T-cell (primary cell): ENCODE measurements at regions not wholly inside any gene's neighbourhood (a gene's known extent, or its start where the extent isn't known, plus 50 kb on each side); places are given as distances from the start of the nearest gene placed in this dataset.

ENCODE experiments used
- ATAC-seq, 4 experiments: fragments of 200-7000 bp in 3 of 4; fragments of 150-1000 bp in 1 of 4; cut with Tn5 transposase; replicated peaks in 1 of 4; 1 replicate in 3 of 4; 2 replicates in 1 of 4; pipeline ENCODE4 v1.10.0; 2021; ENCODE audit warnings: moderate library complexity in 3 of 4, mild to moderate bottlenecking in 2 of 4, moderate number of reproducible peaks in 1 of 4
- CTCF ChIA-PET, 2 donors: fragments of 300-600 bp; sonication (Branson Sonifier 250); formaldehyde crosslinking; loops; one replicate each; lab custom pipeline; 2022; ENCODE audit warnings: antibody characterized with exemption in 2 of 2; lab: Charles Lee
- POLR2A ChIA-PET, 2 donors: fragments of 300-600 bp; sonication (Branson Sonifier 250); formaldehyde crosslinking; loops; one replicate each; lab custom pipeline; 2022; ENCODE audit warnings: antibody characterized with exemption in 2 of 2; lab: Charles Lee
- DNase-seq, 35 experiments: peaks; one replicate each; pipeline versions ENCODE4 v3.0.0 to v3.0.0-alpha.2; 2013 to 2023
- H3K27ac ChIP-seq: one replicate; pipeline ENCODE4 v1.5.1; 2013; ENCODE audit warnings: low read length
- H3K27me3 ChIP-seq, 2 experiments: replicated peaks in 1 of 2; 1 replicate in 1 of 2; 2 replicates in 1 of 2; pipeline versions ENCODE4 v1.6.1 to v1.7.0; 2013; ENCODE audit warnings: low read length in 1 of 2, mixed read lengths in 1 of 2; ENCODE audit not compliant: control insufficient read depth in 2 of 2, insufficient read depth in 2 of 2; ENCODE audit errors: extremely low read depth in 1 of 2
- H3K36me3 ChIP-seq, 2 donors: 1 replicate in 1 of 2; 2 replicates in 1 of 2; pipeline versions ENCODE4 v1.6.1 to v1.7.0; 2013; ENCODE audit warnings: low read length in 1 of 2; ENCODE audit not compliant: control insufficient read depth in 2 of 2, insufficient read depth in 1 of 2; ENCODE audit errors: extremely low read depth in 1 of 2
- H3K4me1 ChIP-seq, 2 experiments: 1 replicate in 1 of 2; 2 replicates in 1 of 2; pipeline versions ENCODE4 v1.6.1 to v1.7.0; 2013; ENCODE audit warnings: low read length in 2 of 2, mixed read lengths in 1 of 2; ENCODE audit not compliant: insufficient read depth in 2 of 2, control insufficient read depth in 1 of 2; ENCODE audit errors: extremely low read depth in 1 of 2
- H3K4me3 ChIP-seq, 2 donors: 1 replicate in 1 of 2; 2 replicates in 1 of 2; pipeline versions ENCODE4 v1.5.1 to v1.7.0; 2013; ENCODE audit warnings: mild to moderate bottlenecking in 2 of 2, low read length in 1 of 2, moderate library complexity in 1 of 2; ENCODE audit not compliant: control insufficient read depth in 1 of 2; ENCODE audit errors: extremely low read depth in 1 of 2
- H3K9me3 ChIP-seq: 2 replicates; pipeline ENCODE4 v1.7.0; 2013
- H3K27ac Mint-ChIP-seq, 2 donors: one replicate each; pipeline ENCODE4 v1.8.0; 2020 to 2021; ENCODE audit warnings: mild to moderate bottlenecking in 2 of 2, mixed read lengths in 2 of 2
- H3K27me3 Mint-ChIP-seq, 2 donors: one replicate each; pipeline ENCODE4 v1.8.0; 2021 to 2022; ENCODE audit warnings: mixed read lengths in 2 of 2
- H3K36me3 Mint-ChIP-seq: one replicate; pipeline ENCODE4 v1.8.0; 2021; ENCODE audit warnings: mixed read lengths
- H3K4me1 Mint-ChIP-seq, 3 donors: one replicate each; pipeline ENCODE4 v1.8.0; 2020 to 2022; ENCODE audit warnings: mixed read lengths in 3 of 3, mild to moderate bottlenecking in 1 of 3
- H3K4me3 Mint-ChIP-seq, 3 donors: one replicate each; pipeline ENCODE4 v1.8.0; 2020 to 2022; ENCODE audit warnings: mild to moderate bottlenecking in 3 of 3, mixed read lengths in 3 of 3, moderate library complexity in 3 of 3
- H3K9me3 Mint-ChIP-seq, 3 donors: one replicate each; pipeline ENCODE4 v1.8.0; 2020 to 2022; ENCODE audit warnings: mixed read lengths in 3 of 3
- WGBS: methylation state at CpG from one replicate; pipeline ENCODE4 v1.1.5; 2013; ENCODE audit warnings: missing lambda C conversion rate; ENCODE audit not compliant: insufficient coverage; 5-methylcytosine and 5-hydroxymethylcytosine counted together

DNA sequence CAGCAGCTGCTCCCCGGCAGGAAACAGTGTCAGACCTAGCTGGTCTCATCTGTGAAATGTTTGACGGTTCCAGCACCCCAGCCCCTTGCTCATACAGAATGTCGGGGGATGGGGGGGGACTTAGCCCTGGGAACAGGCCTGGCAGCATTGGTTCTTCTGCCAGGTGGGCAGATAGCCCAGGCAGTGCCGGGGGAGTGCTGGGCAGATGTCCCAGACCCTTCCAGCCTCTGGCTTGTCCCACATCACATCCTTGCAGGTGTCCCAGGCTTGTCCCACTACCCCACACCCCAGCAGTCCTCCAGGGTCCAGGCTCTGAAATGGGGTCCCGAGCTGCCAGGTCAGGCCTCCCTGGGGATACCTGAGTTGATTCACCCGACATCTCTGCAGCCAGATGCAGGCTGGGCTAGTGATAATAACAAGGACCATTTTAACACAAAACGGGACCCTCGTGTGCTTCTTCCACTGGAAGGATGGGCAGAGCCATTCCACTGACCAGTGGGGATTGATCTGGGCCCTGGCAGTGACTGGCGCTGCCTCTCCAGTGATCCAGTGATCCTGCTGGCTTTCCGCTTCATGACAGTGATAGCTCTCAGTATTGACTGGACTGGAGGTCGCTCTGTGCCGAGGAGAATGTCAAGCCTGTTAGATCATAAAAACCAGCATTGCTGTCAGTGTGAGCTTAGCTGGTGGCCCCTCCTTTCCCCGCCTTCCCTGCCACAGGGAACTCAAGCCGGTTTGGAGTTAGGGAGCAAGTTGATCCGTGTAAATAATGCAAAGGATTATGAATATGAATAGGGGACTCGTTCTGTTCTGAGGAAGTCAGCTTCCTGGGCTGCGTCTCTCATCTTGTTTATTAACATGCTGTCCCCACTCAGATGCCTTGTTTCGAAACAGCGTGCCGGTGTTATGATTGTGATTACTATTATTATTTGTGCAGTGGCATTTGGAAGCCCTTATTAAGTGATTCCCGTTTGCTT, 180.6 kb downstream of the AACS start:
- peaks cover 18 to 28% of the 10 kb centered on the region in 2 donors for H3K27me3 Mint-ChIP-seq
- DNase-seq (no peak), ATAC-seq (no peak)
- Histone ChIP-seq H3K27me3 (peaks cover 0 to 30% of the 10 kb centered on the region in 2 experiments), H3K9me3 (no peaks in the 10 kb centered on the region), H3K4me1 (no peaks in the 10 kb centered on the region), H3K4me3 (no peak overlapping the region), H3K36me3 (no peaks in the 10 kb centered on the region), H3K27ac (no peak overlapping the region)
- 62% methylated on average over 11 of the region's 21 CpGs for WGBS
- H3K4me3 Mint-ChIP-seq: no peak overlapping the region
- no peaks in the 10 kb centered on the region for H3K9me3 Mint-ChIP-seq
- ChIA-PET POLR2A (no interaction called here), CTCF (no interaction called here)
- no peaks in the 10 kb centered on the region for H3K4me1 Mint-ChIP-seq
- no peak overlapping the region for H3K27ac Mint-ChIP-seq
- H3K36me3 Mint-ChIP-seq: no peaks in the 10 kb centered on the region

DNA sequence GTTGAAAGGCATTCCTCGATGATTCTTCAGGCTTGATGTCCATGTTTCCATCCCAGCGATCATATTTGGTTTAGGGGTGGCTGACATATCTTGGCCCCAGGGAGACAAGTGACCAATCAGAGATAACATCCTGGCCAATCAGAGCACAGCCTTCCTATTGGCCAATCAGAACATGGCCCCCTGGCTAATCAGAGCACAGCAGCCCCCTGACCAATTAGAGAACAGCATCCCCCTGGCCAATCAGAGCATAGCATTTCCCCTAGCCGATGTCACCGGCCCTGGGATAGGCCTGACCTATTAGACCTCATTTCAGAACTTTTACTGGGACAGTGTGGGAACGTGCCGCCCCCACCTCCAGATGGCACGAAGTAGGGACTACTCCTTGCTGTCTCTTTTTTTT, 182.2 kb downstream of the AACS start:
- no peaks in the 10 kb centered on the region for H3K36me3 Mint-ChIP-seq
- ChIA-PET CTCF (no interaction called here), POLR2A (no interaction called here)
- no peak overlapping the region for H3K4me3 Mint-ChIP-seq
- WGBS: 95% methylated on average over 4 of the region's 7 CpGs
- DNase-seq (no peak), ATAC-seq (no peak)
- H3K27ac Mint-ChIP-seq: no peak overlapping the region
- no peak overlapping the region for H3K4me3 ChIP-seq
- no peaks in the 10 kb centered on the region for H3K9me3 ChIP-seq
- no peaks in the 10 kb centered on the region for H3K4me1 ChIP-seq
- H3K27me3 ChIP-seq: peaks cover 0 to 30% of the 10 kb centered on the region in 2 experiments
- no peaks in the 10 kb centered on the region for H3K36me3 ChIP-seq
- H3K4me1 Mint-ChIP-seq: no peaks in the 10 kb centered on the region
- no peaks in the 10 kb centered on the region for H3K9me3 Mint-ChIP-seq
- H3K27me3 Mint-ChIP-seq: peaks cover 20 to 25% of the 10 kb centered on the region in 2 donors
- H3K27ac ChIP-seq: no peak overlapping the region

DNA sequence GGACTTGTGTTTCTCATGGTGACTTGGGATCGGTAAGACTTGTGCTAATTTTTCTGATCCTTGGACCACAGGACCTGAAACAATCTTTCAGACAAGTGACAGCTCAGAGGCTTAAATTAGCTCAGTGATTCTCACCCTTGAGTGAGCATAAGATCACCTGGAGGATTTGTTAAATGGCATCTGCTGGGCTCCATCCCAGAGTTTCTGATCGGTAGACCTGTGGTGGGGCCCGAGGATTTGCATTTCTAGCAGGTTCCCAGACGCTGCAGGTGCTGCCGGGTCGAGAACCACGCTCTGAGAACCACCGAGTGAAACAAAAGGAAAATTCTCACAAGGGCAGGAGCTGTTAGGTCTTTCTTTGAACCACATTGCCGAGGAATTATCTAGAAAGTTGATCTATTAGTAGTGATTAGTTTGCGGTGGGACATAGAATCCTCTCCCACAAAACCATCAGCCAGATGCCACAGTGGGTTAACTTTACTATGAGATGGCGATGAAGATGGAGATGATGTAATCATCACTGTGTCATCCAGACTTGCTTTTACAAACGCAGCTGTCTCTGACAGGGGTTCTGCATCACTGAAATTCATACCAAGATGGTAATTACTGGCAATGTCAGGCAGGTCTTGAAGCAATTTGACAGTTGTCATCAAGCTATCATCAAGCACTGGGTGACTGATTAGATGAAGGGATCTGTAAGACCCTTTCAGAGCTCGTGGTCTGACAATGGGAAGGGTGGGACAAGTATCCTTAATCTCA, 184.0 kb downstream of the AACS start:
- ATAC-seq: no peak
- Histone ChIP-seq H3K4me3 (no peak overlapping the region), H3K4me1 (no peaks in the 10 kb centered on the region), H3K27ac (no peak overlapping the region), H3K27me3 (peaks cover 0 to 36% of the 10 kb centered on the region in 2 experiments), H3K36me3 (no peaks in the 10 kb centered on the region), H3K9me3 (no peaks in the 10 kb centered on the region)
- H3K4me3 Mint-ChIP-seq: no peak overlapping the region
- no peaks in the 10 kb centered on the region for H3K36me3 Mint-ChIP-seq
- H3K27me3 Mint-ChIP-seq: peaks cover 15 to 21% of the 10 kb centered on the region in 2 donors
- DNase-seq: no peak
- no peak overlapping the region for H3K27ac Mint-ChIP-seq
- CTCF ChIA-PET: interaction anchor here in 1 of 2 donors (0.5 kb wide), 1 partner anchor 561 kb away, joined by 3 read pairs; no protein-coding TSS in a partner anchor
- H3K4me1 Mint-ChIP-seq: no peaks in the 10 kb centered on the region
- H3K9me3 Mint-ChIP-seq: no peaks in the 10 kb centered on the region
- WGBS: 85% methylated on average over 9 of the region's 13 CpGs
- POLR2A ChIA-PET: no interaction called here

DNA sequence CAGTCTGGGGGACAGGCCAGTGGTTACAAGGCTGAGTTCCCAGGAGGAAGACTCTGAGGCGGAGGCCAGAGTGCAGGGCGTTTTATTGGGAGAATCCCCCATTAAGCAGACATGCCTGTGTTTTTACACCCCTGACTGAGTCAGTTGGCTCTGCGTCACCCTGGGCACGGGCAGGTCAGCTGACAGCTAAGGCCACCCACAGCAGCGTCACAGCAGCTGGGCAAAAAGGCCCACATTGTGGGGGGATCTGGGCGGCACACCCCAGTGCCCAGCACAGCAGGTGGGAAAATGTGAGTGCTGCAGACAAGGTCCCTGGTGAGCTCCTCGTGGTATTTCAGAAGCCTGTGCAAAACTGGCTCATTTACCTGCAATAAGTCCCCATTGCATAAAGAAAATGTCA, 184.7 kb downstream of the AACS start:
- DNase-seq (no peak), ATAC-seq (no peak)
- H3K27ac ChIP-seq: no peak overlapping the region
- ChIA-PET POLR2A (no interaction called here), CTCF (no interaction called here)
- H3K27me3 ChIP-seq: peaks cover 0 to 33% of the 10 kb centered on the region in 2 experiments
- 73% methylated on average over 7 of the region's 7 CpGs for WGBS
- no peak overlapping the region for H3K4me3 Mint-ChIP-seq
- H3K36me3 ChIP-seq: no peaks in the 10 kb centered on the region
- H3K4me1 ChIP-seq: no peaks in the 10 kb centered on the region
- H3K9me3 Mint-ChIP-seq: no peaks in the 10 kb centered on the region
- no peak overlapping the region for H3K4me3 ChIP-seq
- H3K9me3 ChIP-seq: no peaks in the 10 kb centered on the region
- H3K27ac Mint-ChIP-seq: no peak overlapping the region
- no peaks in the 10 kb centered on the region for H3K36me3 Mint-ChIP-seq
- no peaks in the 10 kb centered on the region for H3K4me1 Mint-ChIP-seq
- H3K27me3 Mint-ChIP-seq: peaks cover 14 to 17% of the 10 kb centered on the region in 2 donors

DNA sequence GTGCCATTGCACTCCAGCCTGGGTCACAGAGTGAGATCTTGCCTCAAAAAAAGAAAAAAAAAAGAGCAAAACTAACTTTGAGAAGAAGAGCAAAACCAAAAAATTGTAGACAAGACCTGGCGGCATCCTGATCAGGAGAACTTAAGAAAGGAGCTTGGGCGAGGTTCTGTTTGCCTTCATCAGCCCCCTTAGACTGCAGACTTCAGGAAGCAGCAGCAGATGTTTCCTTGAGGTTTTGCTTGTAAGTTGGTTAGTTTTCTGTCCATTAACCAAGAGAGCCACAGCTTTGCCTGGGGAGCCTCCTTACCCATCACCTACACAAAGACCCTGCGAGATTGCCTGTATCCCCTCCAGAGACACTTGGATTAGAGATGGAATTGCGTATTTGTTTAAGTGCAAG, 189.0 kb downstream of the AACS start:
- Mint-ChIP-seq H3K27me3 (peaks cover 7 to 19% of the 10 kb centered on the region in 2 donors), H3K4me1 (no peaks in the 10 kb centered on the region), H3K36me3 (no peaks in the 10 kb centered on the region), H3K27ac (no peak overlapping the region), H3K9me3 (peaks cover 0 to 4% (median 3%) of the 10 kb centered on the region in 3 donors), H3K4me3 (no peak overlapping the region)
- ATAC-seq (no peak), DNase-seq (no peak)
- H3K4me3 ChIP-seq: no peak overlapping the region
- CTCF ChIA-PET: no interaction called here
- H3K4me1 ChIP-seq: no peaks in the 10 kb centered on the region
- POLR2A ChIA-PET: no interaction called here
- peaks cover 0 to 17% of the 10 kb centered on the region in 2 experiments for H3K27me3 ChIP-seq
- H3K9me3 ChIP-seq: no peaks in the 10 kb centered on the region
- no peak overlapping the region for H3K27ac ChIP-seq
- no peaks in the 10 kb centered on the region for H3K36me3 ChIP-seq
- 10% methylated on average over 2 of the region's 4 CpGs for WGBS

DNA sequence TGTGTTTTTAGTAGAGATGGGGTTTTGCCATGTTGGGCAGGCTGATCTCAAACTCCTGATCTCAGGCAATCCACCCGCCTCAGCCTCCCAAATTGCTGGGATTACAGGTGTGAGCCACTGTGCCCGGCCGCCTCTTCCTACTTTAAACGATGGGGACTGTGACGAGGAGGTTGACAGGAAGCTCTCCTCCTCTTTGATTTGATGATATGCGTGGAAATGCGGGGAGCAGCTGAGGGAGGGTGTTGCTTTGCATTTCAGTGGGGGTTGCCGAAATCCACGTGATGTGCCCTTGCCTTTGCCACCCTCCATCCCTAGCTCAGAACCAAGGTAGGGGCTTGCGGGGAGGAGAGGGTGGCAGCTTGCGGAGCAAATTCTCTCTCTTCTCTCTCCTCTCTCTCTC, 189.6 kb downstream of the AACS start:
- DNase-seq (no peak), ATAC-seq (no peak)
- Mint-ChIP-seq H3K4me3 (no peak overlapping the region), H3K36me3 (no peaks in the 10 kb centered on the region), H3K27me3 (peaks cover 7 to 19% of the 10 kb centered on the region in 2 donors), H3K27ac (no peak overlapping the region), H3K4me1 (no peaks in the 10 kb centered on the region), H3K9me3 (peaks cover 0 to 4% (median 3%) of the 10 kb centered on the region in 3 donors)
- H3K27ac ChIP-seq: no peak overlapping the region
- no peaks in the 10 kb centered on the region for H3K9me3 ChIP-seq
- 100% methylated on average over 3 of the region's 11 CpGs for WGBS
- CTCF ChIA-PET: interaction anchor here in 1 of 2 donors (0.6 kb wide), 1 partner anchor 94 kb away, joined by 3 read pairs; no protein-coding TSS in a partner anchor
- H3K36me3 ChIP-seq: no peaks in the 10 kb centered on the region
- POLR2A ChIA-PET: no interaction called here
- H3K27me3 ChIP-seq: peaks cover 0 to 16% of the 10 kb centered on the region in 2 experiments
- H3K4me1 ChIP-seq: no peaks in the 10 kb centered on the region
- no peak overlapping the region for H3K4me3 ChIP-seq
